OCI-LY7 (cell line): ENCODE measurements at regions not wholly inside any gene's neighbourhood (a gene's known extent, or its start where the extent isn't known, plus 50 kb on each side); places are given as distances from the start of the nearest gene placed in this dataset.

Source experiments
- EZH2phosphoT487 ChIP-seq: fragments of 200-600 bp; sonication (generic); IDR thresholded peaks from 2 replicates; pipeline ENCODE4 v1.6.1; 2018; ENCODE audit warnings: low read depth, borderline replicate concordance, mild to moderate bottlenecking, mixed run types, antibody characterized with exemption, low read length, moderate library complexity, mixed read lengths
- TF ChIP-seq, protein P1 (sequence below): fragments of 200-600 bp; sonication (generic); conservative IDR thresholded peaks from 2 replicates; pipeline ENCODE4 v1.5.1; 2014; ENCODE audit warnings: mild to moderate bottlenecking, antibody characterized with exemption, low read length, moderate library complexity, mixed read lengths

DNA sequence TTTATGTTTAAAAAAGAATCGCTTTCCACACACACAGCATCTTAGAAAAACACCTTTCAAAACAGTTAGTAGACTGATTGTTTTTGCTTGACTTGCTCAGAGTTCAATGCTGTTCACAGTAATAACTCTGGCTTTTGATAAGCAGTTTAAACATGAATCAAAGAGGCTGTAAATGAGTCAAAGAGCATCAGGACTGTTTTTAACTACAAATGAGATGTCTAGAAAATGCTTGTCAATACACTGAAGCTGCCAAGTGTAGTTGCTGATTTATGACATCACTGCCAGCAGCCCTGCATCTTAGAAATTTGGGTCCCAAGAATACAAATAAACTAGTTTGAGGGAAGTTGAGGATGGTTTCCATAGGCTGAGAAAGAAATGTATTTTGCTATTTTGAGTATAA lies 2057.1 kb upstream of the PCDH20 start:
- TF ChIP-seq, protein P1, sequence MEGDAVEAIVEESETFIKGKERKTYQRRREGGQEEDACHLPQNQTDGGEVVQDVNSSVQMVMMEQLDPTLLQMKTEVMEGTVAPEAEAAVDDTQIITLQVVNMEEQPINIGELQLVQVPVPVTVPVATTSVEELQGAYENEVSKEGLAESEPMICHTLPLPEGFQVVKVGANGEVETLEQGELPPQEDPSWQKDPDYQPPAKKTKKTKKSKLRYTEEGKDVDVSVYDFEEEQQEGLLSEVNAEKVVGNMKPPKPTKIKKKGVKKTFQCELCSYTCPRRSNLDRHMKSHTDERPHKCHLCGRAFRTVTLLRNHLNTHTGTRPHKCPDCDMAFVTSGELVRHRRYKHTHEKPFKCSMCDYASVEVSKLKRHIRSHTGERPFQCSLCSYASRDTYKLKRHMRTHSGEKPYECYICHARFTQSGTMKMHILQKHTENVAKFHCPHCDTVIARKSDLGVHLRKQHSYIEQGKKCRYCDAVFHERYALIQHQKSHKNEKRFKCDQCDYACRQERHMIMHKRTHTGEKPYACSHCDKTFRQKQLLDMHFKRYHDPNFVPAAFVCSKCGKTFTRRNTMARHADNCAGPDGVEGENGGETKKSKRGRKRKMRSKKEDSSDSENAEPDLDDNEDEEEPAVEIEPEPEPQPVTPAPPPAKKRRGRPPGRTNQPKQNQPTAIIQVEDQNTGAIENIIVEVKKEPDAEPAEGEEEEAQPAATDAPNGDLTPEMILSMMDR: no peak
- no peak for TF ChIP-seq EZH2phosphoT487
